ENCODE measurements at regions not wholly inside any gene's neighbourhood (a gene's known extent, or its start where the extent isn't known, plus 50 kb on each side); places are given as distances from the start of the nearest gene placed in this dataset.

DNA sequence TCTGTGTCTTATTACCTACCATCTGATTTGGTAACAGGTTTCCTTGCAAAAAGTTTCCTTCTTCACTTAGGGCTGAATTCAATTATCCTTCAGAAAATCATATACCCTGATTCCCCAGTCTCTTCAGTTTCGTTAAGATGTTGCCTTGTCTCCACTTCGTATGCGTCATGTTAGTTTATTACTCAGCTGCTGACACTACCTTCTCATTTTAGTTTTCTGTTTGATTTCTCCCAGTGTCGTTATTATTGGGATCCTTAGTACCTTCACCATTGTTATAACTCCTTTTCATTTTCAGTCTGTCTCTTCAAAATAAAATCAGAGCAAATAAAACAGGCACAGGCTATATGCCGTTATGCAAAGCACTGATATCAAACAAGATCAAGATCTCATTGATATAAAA, 87.5 kb upstream of the RBPJ start:
- TF ChIP-seq, protein P1, sequence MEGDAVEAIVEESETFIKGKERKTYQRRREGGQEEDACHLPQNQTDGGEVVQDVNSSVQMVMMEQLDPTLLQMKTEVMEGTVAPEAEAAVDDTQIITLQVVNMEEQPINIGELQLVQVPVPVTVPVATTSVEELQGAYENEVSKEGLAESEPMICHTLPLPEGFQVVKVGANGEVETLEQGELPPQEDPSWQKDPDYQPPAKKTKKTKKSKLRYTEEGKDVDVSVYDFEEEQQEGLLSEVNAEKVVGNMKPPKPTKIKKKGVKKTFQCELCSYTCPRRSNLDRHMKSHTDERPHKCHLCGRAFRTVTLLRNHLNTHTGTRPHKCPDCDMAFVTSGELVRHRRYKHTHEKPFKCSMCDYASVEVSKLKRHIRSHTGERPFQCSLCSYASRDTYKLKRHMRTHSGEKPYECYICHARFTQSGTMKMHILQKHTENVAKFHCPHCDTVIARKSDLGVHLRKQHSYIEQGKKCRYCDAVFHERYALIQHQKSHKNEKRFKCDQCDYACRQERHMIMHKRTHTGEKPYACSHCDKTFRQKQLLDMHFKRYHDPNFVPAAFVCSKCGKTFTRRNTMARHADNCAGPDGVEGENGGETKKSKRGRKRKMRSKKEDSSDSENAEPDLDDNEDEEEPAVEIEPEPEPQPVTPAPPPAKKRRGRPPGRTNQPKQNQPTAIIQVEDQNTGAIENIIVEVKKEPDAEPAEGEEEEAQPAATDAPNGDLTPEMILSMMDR (IDR thresholded peaks at IDR 0.05), result no peak
- no peak for TF ChIP-seq TCF7L2 (IDR thresholded peaks at IDR 0.05; ENCODE audit: low read depth, low read length)
- no peak for TF ChIP-seq SIN3A (IDR thresholded peaks at IDR 0.05; ENCODE audit: borderline replicate concordance, insufficient read depth, low read depth, low read length)
- no peak for TF ChIP-seq POLR2AphosphoS5 (IDR thresholded peaks at IDR 0.05; ENCODE audit: low read depth, low read length)

Measured in Panc1 (cell line).